WTC11 (cell line): ENCODE measurements at regions not wholly inside any gene's neighbourhood (a gene's known extent, or its start where the extent isn't known, plus 50 kb on each side); places are given as distances from the start of the nearest gene placed in this dataset.

Experiments
- ATF1 ChIP-seq: sonication (generic); formaldehyde crosslinking; IDR thresholded peaks from 2 replicates; pipeline ENCODE4 v1.8.1; 2023; ENCODE audit warnings: mild to moderate bottlenecking, moderate library complexity, missing genetic modification reagents
- CTCF ChIP-seq: fragments of 200-600 bp; IDR thresholded peaks from 2 replicates; pipeline ENCODE4 v1.8.0; 2022; ENCODE audit warnings: antibody characterized with exemption
- FOXJ3 ChIP-seq: sonication (generic); formaldehyde crosslinking; IDR thresholded peaks from 2 replicates; pipeline ENCODE4 v1.9.0; 2021; ENCODE audit warnings: missing genetic modification reagents, mild to moderate bottlenecking, borderline replicate concordance
- USF2 ChIP-seq: sonication (generic); formaldehyde crosslinking; IDR thresholded peaks from 2 replicates; pipeline ENCODE4 v1.8.1; 2023; ENCODE audit warnings: mild to moderate bottlenecking, missing genetic modification reagents, moderate library complexity
- ZSCAN18 ChIP-seq: fragments of 250-450 bp; sonication (Bioruptor Pico); IDR thresholded peaks from 2 replicates; pipeline ENCODE4 v2.1.2; 2022; ENCODE audit warnings: mild to moderate bottlenecking, moderate library complexity

DNA sequence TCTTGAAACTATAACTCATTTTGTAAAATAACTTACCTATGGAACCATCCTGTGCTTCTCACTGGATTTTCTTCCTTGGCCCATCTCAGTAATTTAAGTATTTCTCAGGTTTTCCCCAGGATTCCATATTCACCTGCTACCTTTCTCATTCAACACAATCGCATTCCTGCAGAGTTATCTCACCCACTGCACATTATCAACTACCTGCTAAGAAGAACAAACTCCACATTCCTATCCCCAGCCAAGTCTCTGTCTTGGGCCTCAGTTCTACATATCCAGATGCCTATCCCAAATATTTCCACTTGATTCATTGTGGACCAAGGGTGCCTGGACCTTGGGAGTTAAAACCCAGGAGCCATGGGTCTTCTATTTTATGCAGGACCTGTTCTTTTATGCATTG, 60.2 kb upstream of the KCNQ5 start:
- TF ChIP-seq ATF1 (no peak), CTCF (no peak), USF2 (CRISPR knock-in tag) (no peak), FOXJ3 (CRISPR knock-in tag) (no peak), ZSCAN18 (CRISPR knock-in tag) (no peak)
